Activated CD8-positive, alpha-beta T cell treated with anti-CD3 and anti-CD28 coated beads for 36 hours (primary cell): ENCODE measurements at regions not wholly inside any gene's neighbourhood (a gene's known extent, or its start where the extent isn't known, plus 50 kb on each side); places are given as distances from the start of the nearest gene placed in this dataset.

Experiments used
- ATAC-seq: fragments of 200-7000 bp; cut with Tn5 transposase; one replicate; pipeline ENCODE4 v1.10.0; 2021; ENCODE audit warnings: mild to moderate bottlenecking, moderate library complexity
- CTCF ChIA-PET: fragments of 350-600 bp; sonication (Branson Sonifier 250); formaldehyde crosslinking; loops from one replicate; lab custom pipeline; 2021; ENCODE audit warnings: antibody characterized with exemption; lab: Charles Lee
- POLR2A ChIA-PET: fragments of 350-600 bp; sonication (Branson Sonifier 250); formaldehyde crosslinking; loops from one replicate; lab custom pipeline; 2021; ENCODE audit warnings: antibody characterized with exemption; lab: Charles Lee
- DNase-seq: peaks from one replicate; pipeline ENCODE4 v3.0.0-alpha.2; 2020
- H3K27ac Mint-ChIP-seq: one replicate; pipeline ENCODE4 v1.8.0; 2021; ENCODE audit warnings: mild to moderate bottlenecking, mixed read lengths
- H3K27me3 Mint-ChIP-seq: one replicate; pipeline ENCODE4 v1.8.0; 2021; ENCODE audit warnings: mixed read lengths
- H3K36me3 Mint-ChIP-seq: one replicate; pipeline ENCODE4 v1.8.0; 2021; ENCODE audit warnings: low read depth, mixed read lengths
- H3K4me1 Mint-ChIP-seq: one replicate; pipeline ENCODE4 v1.8.0; 2021; ENCODE audit warnings: low read depth, mixed read lengths
- H3K4me3 Mint-ChIP-seq: one replicate; pipeline ENCODE4 v1.8.0; 2021; ENCODE audit warnings: mild to moderate bottlenecking, moderate library complexity, mixed read lengths
- H3K9me3 Mint-ChIP-seq: one replicate; pipeline ENCODE4 v1.8.0; 2021; ENCODE audit warnings: mixed read lengths
- CTCF ChIP-seq: fragments of 200-600 bp; IDR thresholded peaks from one replicate; pipeline ENCODE4 v1.8.0; 2022; ENCODE audit warnings: antibody characterized with exemption, mild to moderate bottlenecking
- intact Hi-C: fragments of 100-400 bp; cut with micrococcal nuclease; formaldehyde crosslinking; loops from one replicate; pipeline ENCODE4 v1.10.0; 2022

- POLR2A ChIA-PET, result no interaction called here
- no peak overlapping the region for H3K27ac Mint-ChIP-seq
- no peak for TF ChIP-seq CTCF
- no peaks in the 10 kb centered on the region for H3K36me3 Mint-ChIP-seq
- CTCF ChIA-PET, result no interaction called here
- H3K4me1 Mint-ChIP-seq, result peaks cover 1% of the 10 kb centered on the region
- no peak overlapping the region for H3K4me3 Mint-ChIP-seq
- no peak for DNase-seq
- H3K27me3 Mint-ChIP-seq, result peaks cover 18% of the 10 kb centered on the region
- no peak for ATAC-seq
- intact Hi-C loops, result no loop called here
- H3K9me3 Mint-ChIP-seq, result no peaks in the 10 kb centered on the region
Measured at GRCh38 chr2:31660165-31660564, 79.4 kb upstream of the SRD5A2 start.

GRCh38 chr2:31654241-31654640 lies 73.5 kb upstream of the SRD5A2 start:
- DNase-seq (no peak), ATAC-seq (no peak)
- intact Hi-C loops, result no loop called here
- POLR2A ChIA-PET, result no interaction called here
- no peaks in the 10 kb centered on the region for H3K36me3 Mint-ChIP-seq
- TF ChIP-seq CTCF, result no peak
- no peak overlapping the region for H3K27ac Mint-ChIP-seq
- no peak overlapping the region for H3K4me3 Mint-ChIP-seq
- no peaks in the 10 kb centered on the region for H3K9me3 Mint-ChIP-seq
- peaks cover 1% of the 10 kb centered on the region for H3K4me1 Mint-ChIP-seq
- peaks cover 15% of the 10 kb centered on the region for H3K27me3 Mint-ChIP-seq
- CTCF ChIA-PET, result no interaction called here

- CTCF ChIA-PET, result no interaction called here
- Mint-ChIP-seq H3K4me1 (no peaks in the 10 kb centered on the region), H3K4me3 (no peak overlapping the region), H3K27ac (no peak overlapping the region), H3K27me3 (peaks cover 9% of the 10 kb centered on the region), H3K9me3 (no peaks in the 10 kb centered on the region), H3K36me3 (no peaks in the 10 kb centered on the region)
- POLR2A ChIA-PET, result no interaction called here
- ATAC-seq, result no peak
- intact Hi-C loops, result no loop called here
- no peak for TF ChIP-seq CTCF
- no peak for DNase-seq
Measured at GRCh38 chr2:31651736-31652135, 71.0 kb upstream of the SRD5A2 start.

GRCh38 chr2:31651267-31651666 lies 70.5 kb upstream of the SRD5A2 start:
- no peaks in the 10 kb centered on the region for H3K9me3 Mint-ChIP-seq
- peaks cover 6% of the 10 kb centered on the region for H3K27me3 Mint-ChIP-seq
- POLR2A ChIA-PET, result interaction anchor here (0.6 kb wide), 1 partner anchor 1443 kb away, joined by 4 read pairs; no protein-coding TSS in a partner anchor
- TF ChIP-seq CTCF, result no peak
- H3K27ac Mint-ChIP-seq, result no peak overlapping the region
- H3K4me3 Mint-ChIP-seq, result no peak overlapping the region
- DNase-seq (no peak), ATAC-seq (no peak)
- H3K4me1 Mint-ChIP-seq, result no peaks in the 10 kb centered on the region
- CTCF ChIA-PET, result no interaction called here
- no peaks in the 10 kb centered on the region for H3K36me3 Mint-ChIP-seq
- intact Hi-C loops, result no loop called here

GRCh38 chr2:31644551-31644950 lies 63.8 kb upstream of the SRD5A2 start:
- Mint-ChIP-seq H3K36me3 (no peaks in the 10 kb centered on the region), H3K27me3 (peaks cover 15% of the 10 kb centered on the region), H3K27ac (no peak overlapping the region), H3K4me3 (no peak overlapping the region), H3K4me1 (no peaks in the 10 kb centered on the region), H3K9me3 (no peaks in the 10 kb centered on the region)
- POLR2A ChIA-PET, result no interaction called here
- no peak for ATAC-seq
- CTCF ChIA-PET, result no interaction called here
- intact Hi-C loops, result no loop called here
- no peak for DNase-seq
- TF ChIP-seq CTCF, result no peak
